ENCODE measurements at regions not wholly inside any gene's neighbourhood (a gene's known extent, or its start where the extent isn't known, plus 50 kb on each side); places are given as distances from the start of the nearest gene placed in this dataset.
"Not testable (repeated sequence)": the region's sequence is repeated elsewhere in the genome, so short reads cannot be mapped to it uniquely, and the experiment has no call there.

DNA sequence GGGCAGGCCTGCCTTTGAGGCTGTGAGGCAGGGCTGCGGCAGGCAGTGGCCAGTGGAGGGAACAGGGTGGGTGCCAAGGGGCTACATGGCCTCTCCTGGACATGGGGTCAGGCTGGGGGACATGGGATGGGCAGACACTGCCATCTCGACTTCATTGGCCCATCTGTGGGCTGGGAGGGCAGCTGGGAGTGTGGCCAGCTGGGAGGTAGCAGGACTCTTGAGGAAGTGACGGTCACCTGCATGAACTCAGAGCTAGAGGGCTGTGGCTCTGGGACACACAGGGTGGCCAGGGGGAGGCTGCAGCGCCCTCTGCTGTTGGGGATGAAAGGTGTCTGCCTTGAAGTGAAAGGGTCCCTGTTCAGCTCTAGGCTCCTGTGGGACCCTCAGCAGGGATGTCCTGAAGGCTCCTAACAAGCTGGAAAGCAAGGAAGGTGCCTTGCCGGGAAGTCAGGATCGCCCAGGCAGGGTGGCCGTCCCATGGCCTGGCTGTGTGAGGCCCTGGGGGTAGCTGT lies 244.0 kb downstream of the ANKRD30B start:
- TF ChIP-seq, protein P1, sequence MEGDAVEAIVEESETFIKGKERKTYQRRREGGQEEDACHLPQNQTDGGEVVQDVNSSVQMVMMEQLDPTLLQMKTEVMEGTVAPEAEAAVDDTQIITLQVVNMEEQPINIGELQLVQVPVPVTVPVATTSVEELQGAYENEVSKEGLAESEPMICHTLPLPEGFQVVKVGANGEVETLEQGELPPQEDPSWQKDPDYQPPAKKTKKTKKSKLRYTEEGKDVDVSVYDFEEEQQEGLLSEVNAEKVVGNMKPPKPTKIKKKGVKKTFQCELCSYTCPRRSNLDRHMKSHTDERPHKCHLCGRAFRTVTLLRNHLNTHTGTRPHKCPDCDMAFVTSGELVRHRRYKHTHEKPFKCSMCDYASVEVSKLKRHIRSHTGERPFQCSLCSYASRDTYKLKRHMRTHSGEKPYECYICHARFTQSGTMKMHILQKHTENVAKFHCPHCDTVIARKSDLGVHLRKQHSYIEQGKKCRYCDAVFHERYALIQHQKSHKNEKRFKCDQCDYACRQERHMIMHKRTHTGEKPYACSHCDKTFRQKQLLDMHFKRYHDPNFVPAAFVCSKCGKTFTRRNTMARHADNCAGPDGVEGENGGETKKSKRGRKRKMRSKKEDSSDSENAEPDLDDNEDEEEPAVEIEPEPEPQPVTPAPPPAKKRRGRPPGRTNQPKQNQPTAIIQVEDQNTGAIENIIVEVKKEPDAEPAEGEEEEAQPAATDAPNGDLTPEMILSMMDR (IDR thresholded peaks at IDR 0.05): not testable (repeated sequence)
- not testable (repeated sequence) for TF ChIP-seq EP300, POLR2A (IDR thresholded peaks at IDR 0.05)

Measured in ovary (tissue), 3 donors.